ENCODE measurements at regions not wholly inside any gene's neighbourhood (a gene's known extent, or its start where the extent isn't known, plus 50 kb on each side); places are given as distances from the start of the nearest gene placed in this dataset.
"Not testable (repeated sequence)": the region's sequence is repeated elsewhere in the genome, so short reads cannot be mapped to it uniquely, and the experiment has no call there.

- no peak overlapping the region for H3K4me3 ChIP-seq (ENCODE audit: low read length)
- H3K27ac ChIP-seq (ENCODE audit: low read depth, low read length), result no peak overlapping the region
- H3K4me1 ChIP-seq (ENCODE audit: control insufficient read depth, insufficient read depth, low read length), result no peaks in the 10 kb centered on the region
- H3K36me3 ChIP-seq (ENCODE audit: control insufficient read depth, insufficient read depth, low read length), result no peaks in the 10 kb centered on the region
- H3K27me3 ChIP-seq (ENCODE audit: control insufficient read depth, insufficient read depth, low read length), result no peaks in the 10 kb centered on the region
- no peak overlapping the region for H3K9ac ChIP-seq (ENCODE audit: low read length)
Observed at GRCh38 chr10:36488579-36488978, 636.8 kb upstream of the ANKRD30A start.

GRCh38 chr10:36479073-36479472 is 646.3 kb upstream of the ANKRD30A start:
- no peak overlapping the region for H3K27ac ChIP-seq (ENCODE audit: low read depth, low read length)
- no peaks in the 10 kb centered on the region for H3K27me3 ChIP-seq (ENCODE audit: control insufficient read depth, insufficient read depth, low read length)
- no peak overlapping the region for H3K4me3 ChIP-seq (ENCODE audit: low read length)
- H3K4me1 ChIP-seq (ENCODE audit: control insufficient read depth, insufficient read depth, low read length), result no peaks in the 10 kb centered on the region
- no peaks in the 10 kb centered on the region for H3K36me3 ChIP-seq (ENCODE audit: control insufficient read depth, insufficient read depth, low read length)
- H3K9ac ChIP-seq (ENCODE audit: low read length), result no peak overlapping the region

- H3K27ac ChIP-seq (ENCODE audit: low read depth, low read length), result no peak overlapping the region
- no peaks in the 10 kb centered on the region for H3K4me1 ChIP-seq (ENCODE audit: control insufficient read depth, insufficient read depth, low read length)
- H3K9ac ChIP-seq (ENCODE audit: low read length), result no peak overlapping the region
- H3K27me3 ChIP-seq (ENCODE audit: control insufficient read depth, insufficient read depth, low read length), result no peaks in the 10 kb centered on the region
- no peaks in the 10 kb centered on the region for H3K36me3 ChIP-seq (ENCODE audit: control insufficient read depth, insufficient read depth, low read length)
- H3K4me3 ChIP-seq (ENCODE audit: low read length), result no peak overlapping the region
Observed at GRCh38 chr10:36476399-36476798, 649.0 kb upstream of the ANKRD30A start.

- H3K36me3 ChIP-seq (ENCODE audit: control insufficient read depth, insufficient read depth, low read length), result no peaks in the 10 kb centered on the region
- H3K27ac ChIP-seq (ENCODE audit: low read depth, low read length), result no peak overlapping the region
- no peak overlapping the region for H3K4me3 ChIP-seq (ENCODE audit: low read length)
- no peaks in the 10 kb centered on the region for H3K27me3 ChIP-seq (ENCODE audit: control insufficient read depth, insufficient read depth, low read length)
- no peak overlapping the region for H3K9ac ChIP-seq (ENCODE audit: low read length)
- no peaks in the 10 kb centered on the region for H3K4me1 ChIP-seq (ENCODE audit: control insufficient read depth, insufficient read depth, low read length)
Observed at GRCh38 chr10:36475746-36476145, 649.7 kb upstream of the ANKRD30A start.

- H3K27me3 ChIP-seq (ENCODE audit: control insufficient read depth, insufficient read depth, low read length), result no peaks in the 10 kb centered on the region
- H3K36me3 ChIP-seq (ENCODE audit: control insufficient read depth, insufficient read depth, low read length), result no peaks in the 10 kb centered on the region
- no peaks in the 10 kb centered on the region for H3K4me1 ChIP-seq (ENCODE audit: control insufficient read depth, insufficient read depth, low read length)
- no peak overlapping the region for H3K9ac ChIP-seq (ENCODE audit: low read length)
- no peak overlapping the region for H3K4me3 ChIP-seq (ENCODE audit: low read length)
- H3K27ac ChIP-seq (ENCODE audit: low read depth, low read length), result no peak overlapping the region
Observed at GRCh38 chr10:36474456-36474855, 650.9 kb upstream of the ANKRD30A start.

- Histone ChIP-seq H3K27ac (ENCODE audit: low read depth, low read length) (no peak overlapping the region), H3K4me1 (ENCODE audit: control insufficient read depth, insufficient read depth, low read length) (no peaks in the 10 kb centered on the region), H3K4me3 (ENCODE audit: low read length) (no peak overlapping the region), H3K9ac (ENCODE audit: low read length) (no peak overlapping the region), H3K27me3 (ENCODE audit: control insufficient read depth, insufficient read depth, low read length) (no peaks in the 10 kb centered on the region), H3K36me3 (ENCODE audit: control insufficient read depth, insufficient read depth, low read length) (no peaks in the 10 kb centered on the region)
Observed at GRCh38 chr10:36473122-36473521, 652.3 kb upstream of the ANKRD30A start.

- peaks cover 2% of the 10 kb centered on the region for H3K27me3 ChIP-seq (ENCODE audit: control insufficient read depth, insufficient read depth, low read length)
- no peaks in the 10 kb centered on the region for H3K36me3 ChIP-seq (ENCODE audit: control insufficient read depth, insufficient read depth, low read length)
- H3K4me3 ChIP-seq (ENCODE audit: low read length), result no peak overlapping the region
- H3K4me1 ChIP-seq (ENCODE audit: control insufficient read depth, insufficient read depth, low read length), result no peaks in the 10 kb centered on the region
- H3K27ac ChIP-seq (ENCODE audit: low read depth, low read length), result no peak overlapping the region
- H3K9ac ChIP-seq (ENCODE audit: low read length), result no peak overlapping the region
Observed at GRCh38 chr10:36469585-36469984, 655.8 kb upstream of the ANKRD30A start.

- Histone ChIP-seq H3K27ac (ENCODE audit: low read depth, low read length) (no peak overlapping the region), H3K4me1 (ENCODE audit: control insufficient read depth, insufficient read depth, low read length) (no peaks in the 10 kb centered on the region), H3K27me3 (ENCODE audit: control insufficient read depth, insufficient read depth, low read length) (peaks cover 2% of the 10 kb centered on the region), H3K4me3 (ENCODE audit: low read length) (no peak overlapping the region), H3K36me3 (ENCODE audit: control insufficient read depth, insufficient read depth, low read length) (no peaks in the 10 kb centered on the region), H3K9ac (ENCODE audit: low read length) (no peak overlapping the region)
Observed at GRCh38 chr10:36468620-36469019, 656.8 kb upstream of the ANKRD30A start.

GRCh38 chr10:36465604-36466379 is 659.6 kb upstream of the ANKRD30A start:
- Histone ChIP-seq H3K4me3 (ENCODE audit: low read length) (no peak overlapping the region), H3K27ac (ENCODE audit: low read depth, low read length) (no peak overlapping the region), H3K4me1 (ENCODE audit: control insufficient read depth, insufficient read depth, low read length) (no peaks in the 10 kb centered on the region), H3K27me3 (ENCODE audit: control insufficient read depth, insufficient read depth, low read length) (peaks cover 2% of the 10 kb centered on the region), H3K36me3 (ENCODE audit: control insufficient read depth, insufficient read depth, low read length) (no peaks in the 10 kb centered on the region), H3K9ac (ENCODE audit: low read length) (no peak overlapping the region)

GRCh38 chr10:36464291-36464690 is 661.1 kb upstream of the ANKRD30A start:
- Histone ChIP-seq H3K4me3 (ENCODE audit: low read length) (no peak overlapping the region), H3K27me3 (ENCODE audit: control insufficient read depth, insufficient read depth, low read length) (peaks cover 2% of the 10 kb centered on the region), H3K4me1 (ENCODE audit: control insufficient read depth, insufficient read depth, low read length) (no peaks in the 10 kb centered on the region), H3K27ac (ENCODE audit: low read depth, low read length) (no peak overlapping the region), H3K36me3 (ENCODE audit: control insufficient read depth, insufficient read depth, low read length) (no peaks in the 10 kb centered on the region), H3K9ac (ENCODE audit: low read length) (no peak overlapping the region)

GRCh38 chr10:36463390-36463789 is 662.0 kb upstream of the ANKRD30A start:
- H3K27ac ChIP-seq (ENCODE audit: low read depth, low read length), result no peak overlapping the region

GRCh38 chr10:36462194-36462593 is 663.2 kb upstream of the ANKRD30A start:
- H3K27me3 ChIP-seq (ENCODE audit: control insufficient read depth, insufficient read depth, low read length), result no peaks in the 10 kb centered on the region
- H3K4me1 ChIP-seq (ENCODE audit: control insufficient read depth, insufficient read depth, low read length), result no peaks in the 10 kb centered on the region
- no peak overlapping the region for H3K4me3 ChIP-seq (ENCODE audit: low read length)
- no peak overlapping the region for H3K27ac ChIP-seq (ENCODE audit: low read depth, low read length)
- no peaks in the 10 kb centered on the region for H3K36me3 ChIP-seq (ENCODE audit: control insufficient read depth, insufficient read depth, low read length)
- no peak overlapping the region for H3K9ac ChIP-seq (ENCODE audit: low read length)

More at GRCh38 chr10:36463390-36463789, 662.0 kb upstream of the ANKRD30A start:
- no peak overlapping the region for H3K4me3 ChIP-seq (ENCODE audit: low read length)
- no peak overlapping the region for H3K9ac ChIP-seq (ENCODE audit: low read length)
- H3K36me3 ChIP-seq (ENCODE audit: control insufficient read depth, insufficient read depth, low read length), result no peaks in the 10 kb centered on the region
- peaks cover 2% of the 10 kb centered on the region for H3K27me3 ChIP-seq (ENCODE audit: control insufficient read depth, insufficient read depth, low read length)
- H3K4me1 ChIP-seq (ENCODE audit: control insufficient read depth, insufficient read depth, low read length), result no peaks in the 10 kb centered on the region

- not testable (repeated sequence) for H3K4me3 ChIP-seq (ENCODE audit: low read length); H3K27ac ChIP-seq (ENCODE audit: low read depth, low read length); H3K27me3 ChIP-seq (ENCODE audit: control insufficient read depth, insufficient read depth, low read length); H3K9ac ChIP-seq (ENCODE audit: low read length); H3K36me3 ChIP-seq (ENCODE audit: control insufficient read depth, insufficient read depth, low read length); H3K4me1 ChIP-seq (ENCODE audit: control insufficient read depth, insufficient read depth, low read length)
Observed at GRCh38 chr10:36458437-36458836, 667.0 kb upstream of the ANKRD30A start.

Measured in rectal smooth muscle tissue (tissue), 1 donor.